Endothelial cell (in vitro differentiated cells): ENCODE measurements at regions not wholly inside any gene's neighbourhood (a gene's known extent, or its start where the extent isn't known, plus 50 kb on each side); places are given as distances from the start of the nearest gene placed in this dataset.

Experiments
- DNase-seq: peaks from one replicate; pipeline ENCODE4 v3.0.0; 2021; ENCODE audit warnings: low spot score
- H3K27ac Mint-ChIP-seq: one replicate; pipeline ENCODE4 v1.8.0; 2021; ENCODE audit warnings: mixed read lengths, inconsistent platforms; ENCODE audit not compliant: unreplicated experiment
- H3K27me3 Mint-ChIP-seq: one replicate; pipeline ENCODE4 v1.8.0; 2021; ENCODE audit warnings: mild to moderate bottlenecking, moderate library complexity, mixed read lengths, inconsistent platforms; ENCODE audit not compliant: unreplicated experiment
- H3K36me3 Mint-ChIP-seq: one replicate; pipeline ENCODE4 v1.8.0; 2021; ENCODE audit warnings: mild to moderate bottlenecking, low read depth, mixed read lengths, inconsistent platforms; ENCODE audit not compliant: unreplicated experiment
- H3K4me1 Mint-ChIP-seq: one replicate; pipeline ENCODE4 v1.8.0; 2021; ENCODE audit warnings: mild to moderate bottlenecking, mixed read lengths, inconsistent platforms; ENCODE audit not compliant: unreplicated experiment
- H3K4me3 Mint-ChIP-seq: one replicate; pipeline ENCODE4 v1.8.0; 2021; ENCODE audit warnings: mild to moderate bottlenecking, mixed read lengths, inconsistent platforms; ENCODE audit not compliant: unreplicated experiment
- H3K9me3 Mint-ChIP-seq: one replicate; pipeline ENCODE4 v1.8.0; 2021; ENCODE audit warnings: mixed read lengths, inconsistent platforms; ENCODE audit not compliant: unreplicated experiment
- CTCF ChIP-seq: fragments of 200-600 bp; sonication (generic); IDR thresholded peaks from one replicate; pipeline ENCODE4 v1.5.0; 2021; ENCODE audit warnings: antibody characterized with exemption; ENCODE audit not compliant: unreplicated experiment

- peaks cover 17% of the 10 kb centered on the region for H3K4me1 Mint-ChIP-seq
- no peak for DNase-seq
- no peaks in the 10 kb centered on the region for H3K9me3 Mint-ChIP-seq
- no peak overlapping the region for H3K4me3 Mint-ChIP-seq
- no peak overlapping the region for H3K27ac Mint-ChIP-seq
- H3K27me3 Mint-ChIP-seq, result no peaks in the 10 kb centered on the region
- no peak for TF ChIP-seq CTCF
- H3K36me3 Mint-ChIP-seq, result no peaks in the 10 kb centered on the region
Measured at GRCh38 chr12:75662511-75663159, 151.2 kb upstream of the KRR1 start.

- H3K9me3 Mint-ChIP-seq, result no peaks in the 10 kb centered on the region
- no peaks in the 10 kb centered on the region for H3K36me3 Mint-ChIP-seq
- no peak overlapping the region for H3K27ac Mint-ChIP-seq
- TF ChIP-seq CTCF, result no peak
- H3K27me3 Mint-ChIP-seq, result no peaks in the 10 kb centered on the region
- no peak for DNase-seq
- no peak overlapping the region for H3K4me3 Mint-ChIP-seq
- H3K4me1 Mint-ChIP-seq, result peaks cover 9% of the 10 kb centered on the region
Measured at GRCh38 chr12:75661908-75662307, 150.5 kb upstream of the KRR1 start.

GRCh38 chr12:75660805-75661404 is 149.5 kb upstream of the KRR1 start:
- H3K27me3 Mint-ChIP-seq, result no peaks in the 10 kb centered on the region
- TF ChIP-seq CTCF, result no peak
- H3K4me3 Mint-ChIP-seq, result no peak overlapping the region
- no peaks in the 10 kb centered on the region for H3K36me3 Mint-ChIP-seq
- H3K4me1 Mint-ChIP-seq, result peaks cover 4% of the 10 kb centered on the region
- no peak overlapping the region for H3K27ac Mint-ChIP-seq
- no peak for DNase-seq
- H3K9me3 Mint-ChIP-seq, result no peaks in the 10 kb centered on the region

- H3K27ac Mint-ChIP-seq, result no peak overlapping the region
- no peaks in the 10 kb centered on the region for H3K36me3 Mint-ChIP-seq
- no peaks in the 10 kb centered on the region for H3K9me3 Mint-ChIP-seq
- no peaks in the 10 kb centered on the region for H3K27me3 Mint-ChIP-seq
- no peak for TF ChIP-seq CTCF
- no peak overlapping the region for H3K4me3 Mint-ChIP-seq
- peaks cover 4% of the 10 kb centered on the region for H3K4me1 Mint-ChIP-seq
- no peak for DNase-seq
Measured at GRCh38 chr12:75660107-75660530, 148.7 kb upstream of the KRR1 start.
